Hematopoietic multipotent progenitor cell (in vitro differentiated cells): ENCODE measurements at regions not wholly inside any gene's neighbourhood (a gene's known extent, or its start where the extent isn't known, plus 50 kb on each side); places are given as distances from the start of the nearest gene placed in this dataset.
"Not testable (repeated sequence)": the region's sequence is repeated elsewhere in the genome, so short reads cannot be mapped to it uniquely, and the experiment has no call there.

Source experiments
- DNase-seq, 3 donors: peaks; one replicate each; pipeline ENCODE4 v3.0.0-alpha.2; 2011 to 2015; ENCODE audit warnings: low read depth in 2 of 3, low spot score in 2 of 3

DNA sequence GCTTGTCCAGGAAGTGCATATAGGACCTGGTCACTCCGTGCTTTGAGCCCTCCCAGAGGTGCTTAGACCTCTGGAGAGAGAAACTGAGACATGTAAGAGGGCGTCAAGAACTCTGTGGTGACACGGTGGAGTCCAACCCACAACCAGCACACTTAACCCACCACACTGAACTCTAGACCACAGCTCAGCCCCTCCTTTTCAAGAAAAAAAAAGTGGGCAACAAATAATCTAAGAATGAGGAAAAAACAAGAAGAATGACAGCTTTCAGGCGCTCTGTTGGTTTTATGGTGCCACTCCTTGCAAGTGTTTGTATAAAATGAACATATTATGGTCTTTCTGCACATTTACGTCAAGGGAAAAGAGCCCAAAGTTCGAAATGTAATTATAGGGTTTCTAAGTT, 50.2 kb upstream of the SNAPC3 start:
- DNase-seq, result no peak

DNA sequence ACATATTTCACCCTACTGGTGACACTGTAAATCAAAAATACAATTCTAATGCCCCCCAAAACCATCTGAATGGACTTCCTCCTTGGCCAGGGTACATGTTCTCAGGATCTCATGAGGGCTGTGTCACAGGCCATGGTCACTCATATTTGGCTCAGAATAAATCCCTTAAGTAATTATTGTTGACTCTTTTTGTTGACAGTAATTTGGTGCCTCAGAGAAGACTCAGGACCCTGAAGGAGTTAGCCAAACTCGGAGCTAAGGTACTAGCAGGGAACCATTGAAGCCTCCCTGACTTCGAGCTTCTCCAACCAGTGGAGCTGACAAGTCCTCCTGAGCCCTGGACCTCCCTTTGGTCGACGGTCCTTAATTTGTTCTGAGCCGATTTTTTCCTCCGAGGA, 51.2 kb upstream of the SNAPC3 start:
- no peak for DNase-seq

DNA sequence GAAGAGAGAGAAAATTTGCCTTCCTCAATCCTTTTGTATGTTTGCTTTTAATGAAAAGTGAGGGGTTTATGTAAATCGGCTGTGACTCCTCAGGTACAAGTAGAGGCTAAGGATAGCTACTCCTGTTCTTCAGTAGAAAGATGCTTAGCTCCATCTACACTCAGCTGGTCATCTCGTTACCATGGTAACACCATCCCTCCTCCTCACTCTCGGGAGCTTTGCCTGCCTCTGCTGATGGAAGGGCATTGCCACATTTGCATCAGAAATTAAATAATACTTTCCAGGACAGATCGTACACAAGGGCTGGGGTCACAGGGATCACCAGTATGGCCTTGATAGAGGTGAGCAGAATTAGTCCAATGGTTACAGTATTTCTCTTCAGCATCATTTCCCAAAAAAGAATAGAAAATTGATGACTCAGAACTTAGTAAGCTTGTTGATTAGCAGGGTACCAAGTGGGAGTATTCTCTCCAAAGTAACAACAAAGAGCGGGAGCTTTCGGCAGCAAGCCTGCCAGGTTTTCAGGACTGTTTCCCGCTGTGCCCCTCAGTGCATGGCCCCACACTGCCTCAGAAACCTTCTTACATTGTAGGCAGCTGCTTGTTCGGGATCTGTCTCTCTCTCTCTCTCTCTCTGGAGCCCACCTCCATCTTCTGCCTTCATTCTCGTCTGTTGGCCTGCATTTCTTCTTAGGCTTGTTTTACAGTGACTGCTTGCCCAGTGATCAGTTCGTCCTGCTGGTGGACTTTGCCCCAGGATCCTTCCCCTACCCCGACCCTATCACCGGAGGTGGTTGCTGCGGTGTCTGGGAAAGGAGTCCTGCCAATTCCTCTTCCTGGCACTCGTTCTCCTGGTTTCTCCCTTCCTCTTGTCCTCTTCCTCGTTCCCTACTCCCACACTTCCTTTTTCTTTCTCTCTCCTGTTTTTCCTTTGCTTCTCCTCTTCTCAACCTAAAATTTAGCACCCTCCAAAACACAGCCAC, 51.9 kb upstream of the SNAPC3 start:
- DNase-seq, result no peak

DNA sequence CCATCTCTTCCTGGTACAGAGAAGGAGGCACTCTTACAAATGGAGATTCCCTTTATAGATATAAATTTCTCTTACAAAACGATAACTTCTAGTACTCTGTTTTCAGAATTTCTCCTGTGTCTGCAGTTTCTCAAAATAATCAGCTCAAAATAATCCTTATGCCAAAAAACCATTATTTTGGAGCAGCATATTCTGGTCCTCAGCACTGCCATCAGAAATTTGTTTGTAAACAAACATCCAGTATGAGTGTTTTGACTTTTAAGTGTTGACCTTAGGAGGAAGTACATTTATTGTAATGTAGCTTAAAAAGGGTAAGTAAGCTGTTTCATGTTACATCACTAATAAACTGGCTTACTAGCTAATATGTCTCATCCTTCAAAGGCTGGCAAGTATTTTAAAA, 52.8 kb upstream of the SNAPC3 start:
- no peak for DNase-seq

DNA sequence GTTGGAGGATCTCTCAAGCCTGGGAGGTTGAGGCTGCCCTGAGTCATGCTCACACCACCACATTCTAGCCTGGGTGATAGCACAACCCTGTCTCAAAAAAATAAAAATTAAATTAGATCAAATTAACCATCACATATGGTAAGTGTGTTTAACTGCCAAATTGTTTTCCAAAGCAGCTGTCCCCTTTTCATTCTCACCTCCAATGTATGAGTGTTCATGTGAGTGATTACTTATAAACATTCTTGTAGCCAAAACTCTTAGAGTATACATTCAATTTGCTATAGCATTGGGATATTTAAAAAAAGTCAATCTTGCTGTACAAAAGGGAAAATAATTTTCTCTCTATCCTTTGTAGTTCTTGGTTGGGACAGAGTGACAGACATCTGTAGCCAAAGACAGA, 53.4 kb upstream of the SNAPC3 start:
- DNase-seq, result no peak

DNA sequence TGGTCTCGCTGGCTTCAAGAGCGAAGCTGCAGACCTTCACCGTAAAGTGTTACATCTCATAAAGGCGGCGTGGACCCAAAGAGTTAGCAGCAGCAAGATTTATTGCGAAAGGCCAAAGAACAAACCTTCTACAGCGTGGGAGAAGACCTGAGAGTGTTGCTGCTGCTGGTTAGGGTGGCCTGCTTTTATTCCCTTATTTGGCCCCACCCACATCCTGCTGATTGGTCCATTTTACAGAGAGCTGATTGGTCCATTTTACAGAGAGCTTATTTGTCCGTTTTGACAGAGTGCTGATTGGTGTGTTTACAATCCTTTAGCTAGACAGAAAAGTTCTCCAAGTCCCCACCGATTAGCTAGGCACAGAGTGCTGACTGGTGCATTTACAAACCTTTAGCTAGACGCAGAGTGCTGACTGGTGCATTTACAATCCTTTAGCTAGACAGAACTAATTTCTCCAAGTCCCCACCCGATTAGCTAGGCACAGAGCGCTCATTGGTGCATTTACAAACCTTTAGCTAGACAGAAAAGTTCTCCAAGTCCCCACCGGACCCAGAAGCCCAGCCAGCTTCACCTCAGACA, 57.6 kb upstream of the SNAPC3 start:
- DNase-seq, result not testable (repeated sequence)

DNA sequence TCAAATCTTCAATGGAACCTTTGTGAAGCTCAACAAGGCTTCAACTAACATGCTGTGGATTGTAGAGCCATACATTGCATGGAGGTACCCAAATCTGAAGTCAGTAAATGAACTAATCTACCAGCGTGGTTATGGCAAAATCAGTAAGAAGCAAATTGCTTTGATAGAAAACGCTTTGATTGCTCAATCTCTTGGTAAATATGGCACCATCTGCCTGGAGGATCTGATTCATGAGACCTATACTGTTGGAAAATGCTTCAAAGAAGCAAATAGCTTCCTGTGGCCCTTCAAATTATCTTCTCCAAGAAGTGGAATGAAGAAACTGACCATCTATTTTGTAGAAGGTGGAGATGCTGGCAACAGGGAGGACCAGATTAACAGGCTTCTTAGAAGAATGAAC, 54.7 kb upstream of the TTC39B start:
- DNase-seq, result no peak

DNA sequence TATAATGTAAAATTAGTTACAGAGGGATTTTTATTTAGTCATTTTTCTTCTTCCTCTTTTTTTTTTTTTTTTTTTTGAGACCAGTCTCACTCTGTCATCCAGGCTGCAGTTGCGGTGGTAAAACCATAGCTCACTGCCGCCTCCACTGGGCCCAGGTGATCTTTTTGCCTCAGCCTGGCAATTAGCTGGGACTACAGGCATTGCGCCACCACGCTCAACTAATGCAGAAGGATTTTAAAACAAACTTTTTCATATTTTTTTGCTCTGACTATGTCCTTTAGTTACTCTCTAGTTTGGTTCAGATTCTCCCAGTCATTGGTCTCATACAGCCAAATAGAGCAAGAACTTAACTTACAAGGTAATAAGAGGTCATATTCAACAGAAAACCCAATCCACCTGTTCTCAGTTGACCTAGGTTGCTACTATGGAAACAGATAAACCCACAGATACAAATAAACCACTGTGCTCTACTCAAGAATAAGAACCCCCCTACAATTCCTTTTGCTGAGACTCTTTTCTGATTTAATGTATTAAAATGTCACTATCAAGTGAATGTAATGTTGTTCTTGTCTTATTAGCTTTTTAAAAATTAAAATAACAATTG, 50.1 kb upstream of the TTC39B start:
- DNase-seq, result peak in 2 of 3 donors; percentile 89 to 94
